Keratinocyte (primary cell): ENCODE measurements at regions not wholly inside any gene's neighbourhood (a gene's known extent, or its start where the extent isn't known, plus 50 kb on each side); places are given as distances from the start of the nearest gene placed in this dataset.
"Not testable (repeated sequence)": the region's sequence is repeated elsewhere in the genome, so short reads cannot be mapped to it uniquely, and the experiment has no call there.

Source experiments
- DNase-seq: peaks from one replicate; pipeline ENCODE4 v3.0.0-alpha.2; 2011; ENCODE audit warnings: low read depth, missing footprints, low spot score
- FAIRE-seq: peaks from 2 replicates; lab custom pipeline; 2011; peaks lifted over from hg19 to GRCh38; lab: Jason Lieb, UNC
- H2AFZ ChIP-seq: 2 replicates; pipeline ENCODE4 v1.6.0; 2012; ENCODE audit warnings: low read length, control low read depth, inconsistent platforms; ENCODE audit not compliant: control insufficient read depth
- H3K27ac ChIP-seq: 2 replicates; pipeline ENCODE4 v1.5.1; 2011; ENCODE audit warnings: low read length; ENCODE audit not compliant: control insufficient read depth, insufficient read depth
- H3K27me3 ChIP-seq: 3 replicates; pipeline ENCODE4 v1.6.0; 2011; ENCODE audit warnings: low read length; ENCODE audit not compliant: control insufficient read depth, insufficient read depth; ENCODE audit errors: extremely low read depth
- H3K36me3 ChIP-seq, 2 experiments: 2 replicates in 1 of 2; 3 replicates in 1 of 2; pipeline ENCODE4 v1.5.1; 2011; ENCODE audit warnings: low read length in 2 of 2, mild to moderate bottlenecking in 1 of 2; ENCODE audit not compliant: control insufficient read depth in 2 of 2, insufficient read depth in 2 of 2; ENCODE audit errors: extremely low read depth in 1 of 2
- H3K4me1 ChIP-seq: 3 replicates; pipeline ENCODE4 v1.5.1; 2011; ENCODE audit warnings: low read length; ENCODE audit not compliant: control insufficient read depth, insufficient read depth; ENCODE audit errors: extremely low read depth
- H3K4me2 ChIP-seq: 3 replicates; pipeline ENCODE4 v1.6.0; 2011; ENCODE audit warnings: low read depth, low read length; ENCODE audit not compliant: control insufficient read depth, insufficient read depth; ENCODE audit errors: extremely low read depth
- H3K4me3 ChIP-seq, 3 experiments: fragments of 200-600 bp in 1 of 3; sonication (generic) in 1 of 3; 2 replicates in 2 of 3; 3 replicates in 1 of 3; pipeline ENCODE4 v1.5.1; 2011 to 2016; ENCODE audit warnings: low read length in 3 of 3, mild to moderate bottlenecking in 3 of 3, control low read depth in 2 of 3, inconsistent platforms in 1 of 3, low read depth in 1 of 3, mixed read lengths in 1 of 3, mixed run types in 1 of 3, moderate library complexity in 1 of 3; ENCODE audit not compliant: control insufficient read depth in 2 of 3, insufficient read depth in 2 of 3; ENCODE audit errors: extremely low read depth in 1 of 3
- H3K79me2 ChIP-seq: 2 replicates; pipeline ENCODE4 v1.6.0; 2012; ENCODE audit warnings: low read length; ENCODE audit not compliant: control insufficient read depth, insufficient read depth
- H3K9ac ChIP-seq: 3 replicates; pipeline ENCODE4 v1.6.0; 2011; ENCODE audit warnings: low read length; ENCODE audit not compliant: control insufficient read depth, insufficient read depth; ENCODE audit errors: extremely low read depth
- H3K9me1 ChIP-seq: 3 replicates; pipeline ENCODE4 v1.6.0; 2011; ENCODE audit warnings: low read length; ENCODE audit not compliant: control insufficient read depth, insufficient read depth; ENCODE audit errors: extremely low read depth
- H3K9me3 ChIP-seq: 2 replicates; pipeline ENCODE4 v1.5.1; 2012; ENCODE audit warnings: low read depth, low read length; ENCODE audit not compliant: control insufficient read depth
- H4K20me1 ChIP-seq: 3 replicates; pipeline ENCODE4 v1.6.0; 2011; ENCODE audit warnings: low read length; ENCODE audit not compliant: control insufficient read depth, insufficient read depth; ENCODE audit errors: extremely low read depth
- CTCF ChIP-seq, 3 experiments: IDR thresholded peaks in 1 of 3; conservative IDR thresholded peaks in 1 of 3; optimal IDR thresholded peaks in 1 of 3; 2 replicates in 2 of 3; 3 replicates in 1 of 3; pipeline versions ENCODE3 to v1.5.1; 2011; ENCODE audit warnings: low read length in 3 of 3, mild to moderate bottlenecking in 3 of 3, moderate library complexity in 2 of 3, control low read depth in 1 of 3, inconsistent platforms in 1 of 3; ENCODE audit not compliant: insufficient read depth in 2 of 3; ENCODE audit errors: extremely low read depth in 1 of 3
- EZH2 ChIP-seq: IDR thresholded peaks from one replicate; pipeline ENCODE4 v1.6.1; 2012; ENCODE audit warnings: inconsistent platforms, mild to moderate bottlenecking, low read length, moderate library complexity
- dilution Hi-C: fragments of 300-500 bp; cut with MboI; formaldehyde crosslinking; loops from one replicate; pipeline ENCODE4 v1.7.0; 2020; ENCODE audit warnings: low sequenced_read_pairs; ENCODE audit not compliant: extremely low pct_ligation_motif_present

- Histone ChIP-seq H3K4me1 (no peaks in the 10 kb centered on the region), H3K79me2 (no peaks in the 10 kb centered on the region), H3K4me2 (no peak overlapping the region), H3K4me3 (no peak overlapping the region), H3K27me3 (no peaks in the 10 kb centered on the region), H3K9me3 (no peaks in the 10 kb centered on the region), H3K9me1 (no peaks in the 10 kb centered on the region), H3K9ac (no peak overlapping the region), H3K36me3 (no peaks in the 10 kb centered on the region), H2AFZ (no peak overlapping the region), H4K20me1 (no peaks in the 10 kb centered on the region), H3K27ac (no peak overlapping the region)
- dilution Hi-C loops: no loop called here
- FAIRE-seq (no peak), DNase-seq (no peak)
- TF ChIP-seq CTCF (optimal IDR thresholded peaks at IDR 0.05 in 1 of 3, IDR thresholded peaks at IDR 0.05 in 1 of 3, conservative IDR thresholded peaks at IDR 0.05 in 1 of 3; ENCODE audit: extremely low read depth in 1 of 3, insufficient read depth in 2 of 3, low read length in 3 of 3) (no peak), EZH2 (no peak)
These were observed 598.6 kb upstream of the TBL1XR1 start for GRCh38 chr3:177795859-177796258.

- H3K79me2 ChIP-seq, H3K27ac ChIP-seq, H3K9ac ChIP-seq, H3K4me1 ChIP-seq, H3K9me3 ChIP-seq, H4K20me1 ChIP-seq, H3K4me2 ChIP-seq, dilution Hi-C loops, H3K36me3 ChIP-seq, H3K4me3 ChIP-seq, H3K27me3 ChIP-seq, FAIRE-seq, H3K9me1 ChIP-seq, H2AFZ ChIP-seq, DNase-seq: not testable (repeated sequence)
These were observed 602.9 kb upstream of the TBL1XR1 start for GRCh38 chr3:177800147-177800546.

DNA sequence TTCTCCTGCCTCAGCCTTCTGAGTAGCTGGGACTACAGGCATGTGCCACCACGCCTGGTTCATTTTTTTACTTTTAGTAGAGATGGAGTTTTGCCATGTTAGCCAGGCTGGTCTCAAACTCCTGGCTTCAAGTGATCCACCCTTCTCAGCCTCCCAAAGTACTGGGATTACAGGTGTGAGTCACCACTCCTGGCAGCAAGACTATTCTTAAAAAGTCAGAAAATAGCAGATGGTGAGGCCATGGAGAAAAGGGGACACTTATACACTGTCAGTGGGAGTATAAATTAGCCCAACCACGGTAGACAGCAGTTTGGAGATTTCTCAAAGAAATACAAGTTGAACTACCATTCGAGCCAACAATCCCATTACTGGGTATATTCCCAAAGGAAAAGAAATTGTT lies 603.3 kb upstream of the TBL1XR1 start:
- dilution Hi-C loops: no loop called here
- Histone ChIP-seq H3K27ac (no peak overlapping the region), H3K4me2 (no peak overlapping the region), H3K9me3 (no peaks in the 10 kb centered on the region), H2AFZ (no peak overlapping the region), H3K27me3 (no peaks in the 10 kb centered on the region), H3K9ac (no peak overlapping the region), H3K4me1 (no peaks in the 10 kb centered on the region), H4K20me1 (no peaks in the 10 kb centered on the region), H3K36me3 (no peaks in the 10 kb centered on the region), H3K4me3 (no peak overlapping the region), H3K9me1 (no peaks in the 10 kb centered on the region), H3K79me2 (no peaks in the 10 kb centered on the region)
- TF ChIP-seq CTCF (optimal IDR thresholded peaks at IDR 0.05 in 1 of 3, IDR thresholded peaks at IDR 0.05 in 1 of 3, conservative IDR thresholded peaks at IDR 0.05 in 1 of 3; ENCODE audit: extremely low read depth in 1 of 3, insufficient read depth in 2 of 3, low read length in 3 of 3) (no peak), EZH2 (no peak)
- FAIRE-seq (no peak), DNase-seq (no peak)
